Caco-2 (cell line): ENCODE measurements at regions not wholly inside any gene's neighbourhood (a gene's known extent, or its start where the extent isn't known, plus 50 kb on each side); places are given as distances from the start of the nearest gene placed in this dataset.

ENCODE experiments used
- BruUV-seq: library from RNA; stranded (reverse); fragments of 400-500 nt; replicated peaks from 2 replicates; lab custom pipeline; 2021; lab: Mats Ljungman, UMichigan
- CTCF ChIA-PET: fragments of 300-600 bp; sonication (Branson Sonifier 250); formaldehyde crosslinking; loops from one replicate; lab custom pipeline; 2022; ENCODE audit warnings: antibody characterized with exemption; lab: Charles Lee
- POLR2A ChIA-PET: fragments of 300-600 bp; sonication (Branson Sonifier 250); formaldehyde crosslinking; loops from one replicate; lab custom pipeline; 2022; ENCODE audit warnings: antibody characterized with exemption; lab: Charles Lee
- DNase-seq, 2 experiments: peaks; one replicate each; pipeline versions ENCODE4 v3.0.0 to v3.0.0-alpha.2; 2020 to 2022
- H3K27me3 ChIP-seq: replicated peaks from 2 replicates; pipeline ENCODE4 v1.6.0; 2011; ENCODE audit warnings: low read length; ENCODE audit not compliant: control insufficient read depth, insufficient read depth
- H3K36me3 ChIP-seq: 2 replicates; pipeline ENCODE4 v1.5.1; 2011; ENCODE audit warnings: low read length; ENCODE audit not compliant: control insufficient read depth, insufficient read depth
- H3K4me1 ChIP-seq: fragments of 250-450 bp; sonication (Bioruptor Pico); 2 replicates; pipeline ENCODE4 v1.5.1; 2020; ENCODE audit warnings: mild to moderate bottlenecking
- H3K4me3 ChIP-seq: 2 replicates; pipeline ENCODE4 v1.5.1; 2011; ENCODE audit warnings: low read depth, mild to moderate bottlenecking, control low read depth, low read length
- H3K9me3 ChIP-seq: fragments of 250-450 bp; sonication (Bioruptor Pico); 2 replicates; pipeline ENCODE4 v1.5.1; 2020; ENCODE audit warnings: mild to moderate bottlenecking, moderate library complexity
- H3K27ac Mint-ChIP-seq: one replicate; pipeline ENCODE4 v1.8.0; 2022; ENCODE audit warnings: mixed read lengths; ENCODE audit not compliant: unreplicated experiment
- H3K27me3 Mint-ChIP-seq: one replicate; pipeline ENCODE4 v1.8.0; 2022; ENCODE audit warnings: mixed read lengths; ENCODE audit not compliant: insufficient read depth, unreplicated experiment
- H3K36me3 Mint-ChIP-seq: one replicate; pipeline ENCODE4 v1.8.0; 2022; ENCODE audit warnings: mild to moderate bottlenecking, mixed read lengths; ENCODE audit not compliant: insufficient read depth, unreplicated experiment
- H3K4me1 Mint-ChIP-seq: one replicate; pipeline ENCODE4 v1.8.0; 2022; ENCODE audit warnings: low read depth, mixed read lengths; ENCODE audit not compliant: unreplicated experiment
- H3K4me3 Mint-ChIP-seq: one replicate; pipeline ENCODE4 v1.8.0; 2022; ENCODE audit warnings: mild to moderate bottlenecking, moderate library complexity, mixed read lengths; ENCODE audit not compliant: unreplicated experiment
- H3K9me3 Mint-ChIP-seq: one replicate; pipeline ENCODE4 v1.8.0; 2022; ENCODE audit warnings: mixed read lengths; ENCODE audit not compliant: unreplicated experiment
- intact Hi-C: fragments of 100-400 bp; cut with micrococcal nuclease; formaldehyde crosslinking; loops from one replicate; pipeline ENCODE4 v1.10.0; 2022; ENCODE audit not compliant: unreplicated experiment
- TF ChIP-seq, protein P1 (sequence below), 2 experiments: fragments of 200-600 bp in 1 of 2; IDR thresholded peaks; 1 replicate in 1 of 2; 2 replicates in 1 of 2; pipeline versions ENCODE4 v1.5.1 to v1.8.0; 2011 to 2022; ENCODE audit warnings: antibody characterized with exemption in 1 of 2, control low read depth in 1 of 2, inconsistent platforms in 1 of 2, low read depth in 1 of 2, low read length in 1 of 2, mild to moderate bottlenecking in 1 of 2, moderate library complexity in 1 of 2; ENCODE audit not compliant: insufficient read depth in 1 of 2, severe bottlenecking in 1 of 2, unreplicated experiment in 1 of 2

DNA sequence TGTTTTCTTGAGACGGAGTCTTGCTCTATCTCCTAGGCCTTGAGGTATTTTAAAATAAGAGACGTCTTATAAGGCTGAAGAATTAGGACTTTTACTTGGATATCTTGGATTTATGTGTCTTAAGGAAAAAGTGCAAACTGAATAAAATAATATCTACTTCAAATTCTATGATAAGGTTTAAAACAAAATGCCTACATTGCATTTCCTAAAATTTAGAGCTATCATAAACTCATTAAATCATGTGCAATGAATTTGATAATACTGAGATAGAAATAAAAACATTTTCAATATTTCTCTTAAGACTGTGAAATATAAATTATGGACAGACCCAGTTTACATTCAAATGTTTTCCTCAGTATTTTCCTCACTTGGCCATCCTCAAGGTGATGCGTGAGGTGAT, 729.5 kb upstream of the LMO3 start:
- Histone ChIP-seq H3K27me3 (no peaks in the 10 kb centered on the region), H3K4me1 (peaks cover 29% of the 10 kb centered on the region), H3K4me3 (no peak overlapping the region), H3K36me3 (no peaks in the 10 kb centered on the region), H3K9me3 (no peaks in the 10 kb centered on the region)
- Mint-ChIP-seq H3K36me3 (no peaks in the 10 kb centered on the region), H3K9me3 (peaks cover 9% of the 10 kb centered on the region), H3K4me1 (peaks cover 16% of the 10 kb centered on the region), H3K27me3 (no peaks in the 10 kb centered on the region), H3K27ac (no peak overlapping the region), H3K4me3 (no peak overlapping the region)
- no peak for DNase-seq
- TF ChIP-seq, protein P1, sequence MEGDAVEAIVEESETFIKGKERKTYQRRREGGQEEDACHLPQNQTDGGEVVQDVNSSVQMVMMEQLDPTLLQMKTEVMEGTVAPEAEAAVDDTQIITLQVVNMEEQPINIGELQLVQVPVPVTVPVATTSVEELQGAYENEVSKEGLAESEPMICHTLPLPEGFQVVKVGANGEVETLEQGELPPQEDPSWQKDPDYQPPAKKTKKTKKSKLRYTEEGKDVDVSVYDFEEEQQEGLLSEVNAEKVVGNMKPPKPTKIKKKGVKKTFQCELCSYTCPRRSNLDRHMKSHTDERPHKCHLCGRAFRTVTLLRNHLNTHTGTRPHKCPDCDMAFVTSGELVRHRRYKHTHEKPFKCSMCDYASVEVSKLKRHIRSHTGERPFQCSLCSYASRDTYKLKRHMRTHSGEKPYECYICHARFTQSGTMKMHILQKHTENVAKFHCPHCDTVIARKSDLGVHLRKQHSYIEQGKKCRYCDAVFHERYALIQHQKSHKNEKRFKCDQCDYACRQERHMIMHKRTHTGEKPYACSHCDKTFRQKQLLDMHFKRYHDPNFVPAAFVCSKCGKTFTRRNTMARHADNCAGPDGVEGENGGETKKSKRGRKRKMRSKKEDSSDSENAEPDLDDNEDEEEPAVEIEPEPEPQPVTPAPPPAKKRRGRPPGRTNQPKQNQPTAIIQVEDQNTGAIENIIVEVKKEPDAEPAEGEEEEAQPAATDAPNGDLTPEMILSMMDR (IDR thresholded peaks at IDR 0.05; ENCODE audit: insufficient read depth in 1 of 2, low read depth in 1 of 2, low read length in 1 of 2, severe bottlenecking in 1 of 2, unreplicated experiment in 1 of 2): no peak
- intact Hi-C loops: no loop called here
- ChIA-PET CTCF (no interaction called here), POLR2A (no interaction called here)
- BruUV-seq: no TSS peak

GRCh38 chr12:17334784-17335183, 728.8 kb upstream of the LMO3 start:
- no peaks in the 10 kb centered on the region for H3K27me3 ChIP-seq
- H3K4me1 ChIP-seq: peaks cover 29% of the 10 kb centered on the region
- peaks cover 9% of the 10 kb centered on the region for H3K9me3 Mint-ChIP-seq
- H3K4me1 Mint-ChIP-seq: peaks cover 16% of the 10 kb centered on the region
- H3K36me3 Mint-ChIP-seq: no peaks in the 10 kb centered on the region
- ChIA-PET POLR2A (no interaction called here), CTCF (no interaction called here)
- TF ChIP-seq, protein P1 (IDR thresholded peaks at IDR 0.05; ENCODE audit: insufficient read depth in 1 of 2, low read depth in 1 of 2, low read length in 1 of 2, severe bottlenecking in 1 of 2, unreplicated experiment in 1 of 2): no peak
- peak; percentile 39 to 48 for DNase-seq
- no TSS peak for BruUV-seq
- no peaks in the 10 kb centered on the region for H3K9me3 ChIP-seq
- H3K27ac Mint-ChIP-seq: no peak overlapping the region
- intact Hi-C loops: no loop called here
- no peak overlapping the region for H3K4me3 Mint-ChIP-seq
- no peak overlapping the region for H3K4me3 ChIP-seq
- H3K27me3 Mint-ChIP-seq: no peaks in the 10 kb centered on the region
- H3K36me3 ChIP-seq: no peaks in the 10 kb centered on the region

DNA sequence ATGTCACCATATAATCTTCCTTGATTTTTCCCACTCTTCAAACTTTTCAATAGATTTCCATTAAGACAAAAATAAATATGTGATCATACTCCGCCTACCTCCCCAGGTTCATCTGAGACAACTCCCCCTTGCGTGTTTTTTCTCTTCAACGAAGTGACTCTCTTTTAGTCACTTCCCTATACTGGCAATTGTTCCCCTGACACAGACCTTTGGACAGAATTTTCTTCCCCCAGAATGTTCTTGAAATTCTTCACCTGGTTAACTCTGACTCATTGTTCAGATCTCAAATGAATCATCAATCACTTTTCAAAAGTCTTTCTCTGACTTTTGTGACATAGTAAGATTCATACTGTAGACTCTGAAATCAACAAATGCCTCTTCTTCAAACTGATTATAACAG, 727.3 kb upstream of the LMO3 start:
- DNase-seq: no peak
- Mint-ChIP-seq H3K36me3 (no peaks in the 10 kb centered on the region), H3K4me3 (no peak overlapping the region), H3K9me3 (no peaks in the 10 kb centered on the region), H3K27ac (peak overlapping the region; percentile 21), H3K27me3 (no peaks in the 10 kb centered on the region), H3K4me1 (peaks cover 16% of the 10 kb centered on the region)
- CTCF ChIA-PET: no interaction called here
- intact Hi-C loops: no loop called here
- TF ChIP-seq, protein P1 (IDR thresholded peaks at IDR 0.05; ENCODE audit: insufficient read depth in 1 of 2, low read depth in 1 of 2, low read length in 1 of 2, severe bottlenecking in 1 of 2, unreplicated experiment in 1 of 2): no peak
- Histone ChIP-seq H3K4me1 (peaks cover 29% of the 10 kb centered on the region), H3K4me3 (no peak overlapping the region), H3K36me3 (no peaks in the 10 kb centered on the region), H3K9me3 (no peaks in the 10 kb centered on the region), H3K27me3 (no peaks in the 10 kb centered on the region)
- BruUV-seq: no TSS peak
- POLR2A ChIA-PET: no interaction called here
